ENCODE measurements at regions not wholly inside any gene's neighbourhood (a gene's known extent, or its start where the extent isn't known, plus 50 kb on each side); places are given as distances from the start of the nearest gene placed in this dataset.

- H3K9me3 ChIP-seq (ENCODE audit: control insufficient read depth, insufficient read depth, low read depth, low read length) = no peaks in the 10 kb centered on the region
- no peak overlapping the region for H3K27ac ChIP-seq (ENCODE audit: extremely low read depth, low read depth, low read length)
- POLR2A ChIA-PET = no interaction called here
- no peak overlapping the region for H3K4me3 ChIP-seq (ENCODE audit: low read depth, low read length)
- CTCF ChIA-PET = no interaction called here
- TF ChIP-seq ZNF350 (tag by site-specific recombination; IDR thresholded peaks at IDR 0.05) (no peak), ZNF140 (tag by site-specific recombination; IDR thresholded peaks at IDR 0.05) (no peak), ZNF366 (tag by site-specific recombination; conservative IDR thresholded peaks at IDR 0.05) (no peak), WT1 (tag by site-specific recombination; IDR thresholded peaks at IDR 0.05) (no peak), KLF10 (tag by site-specific recombination; IDR thresholded peaks at IDR 0.05) (no peak), ZNF169 (tag by site-specific recombination; IDR thresholded peaks at IDR 0.05) (no peak), ZNF624 (tag by site-specific recombination; IDR thresholded peaks at IDR 0.05) (no peak), GFI1B (tag by site-specific recombination; IDR thresholded peaks at IDR 0.05) (no peak), ZNF146 (tag by site-specific recombination; IDR thresholded peaks at IDR 0.05) (no peak), ZSCAN23 (tag by site-specific recombination; IDR thresholded peaks at IDR 0.05) (no peak)
- TF ChIP-seq, protein P1, sequence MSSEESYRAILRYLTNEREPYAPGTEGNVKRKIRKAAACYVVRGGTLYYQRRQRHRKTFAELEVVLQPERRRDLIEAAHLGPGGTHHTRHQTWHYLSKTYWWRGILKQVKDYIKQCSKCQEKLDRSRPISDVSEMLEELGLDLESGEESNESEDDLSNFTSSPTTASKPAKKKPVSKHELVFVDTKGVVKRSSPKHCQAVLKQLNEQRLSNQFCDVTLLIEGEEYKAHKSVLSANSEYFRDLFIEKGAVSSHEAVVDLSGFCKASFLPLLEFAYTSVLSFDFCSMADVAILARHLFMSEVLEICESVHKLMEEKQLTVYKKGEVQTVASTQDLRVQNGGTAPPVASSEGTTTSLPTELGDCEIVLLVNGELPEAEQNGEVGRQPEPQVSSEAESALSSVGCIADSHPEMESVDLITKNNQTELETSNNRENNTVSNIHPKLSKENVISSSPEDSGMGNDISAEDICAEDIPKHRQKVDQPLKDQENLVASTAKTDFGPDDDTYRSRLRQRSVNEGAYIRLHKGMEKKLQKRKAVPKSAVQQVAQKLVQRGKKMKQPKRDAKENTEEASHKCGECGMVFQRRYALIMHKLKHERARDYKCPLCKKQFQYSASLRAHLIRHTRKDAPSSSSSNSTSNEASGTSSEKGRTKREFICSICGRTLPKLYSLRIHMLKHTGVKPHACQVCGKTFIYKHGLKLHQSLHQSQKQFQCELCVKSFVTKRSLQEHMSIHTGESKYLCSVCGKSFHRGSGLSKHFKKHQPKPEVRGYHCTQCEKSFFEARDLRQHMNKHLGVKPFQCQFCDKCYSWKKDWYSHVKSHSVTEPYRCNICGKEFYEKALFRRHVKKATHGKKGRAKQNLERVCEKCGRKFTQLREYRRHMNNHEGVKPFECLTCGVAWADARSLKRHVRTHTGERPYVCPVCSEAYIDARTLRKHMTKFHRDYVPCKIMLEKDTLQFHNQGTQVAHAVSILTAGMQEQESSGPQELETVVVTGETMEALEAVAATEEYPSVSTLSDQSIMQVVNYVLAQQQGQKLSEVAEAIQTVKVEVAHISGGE (tag by site-specific recombination; conservative IDR thresholded peaks at IDR 0.05; ENCODE audit: low read depth) = no peak
- TF ChIP-seq, protein P2, sequence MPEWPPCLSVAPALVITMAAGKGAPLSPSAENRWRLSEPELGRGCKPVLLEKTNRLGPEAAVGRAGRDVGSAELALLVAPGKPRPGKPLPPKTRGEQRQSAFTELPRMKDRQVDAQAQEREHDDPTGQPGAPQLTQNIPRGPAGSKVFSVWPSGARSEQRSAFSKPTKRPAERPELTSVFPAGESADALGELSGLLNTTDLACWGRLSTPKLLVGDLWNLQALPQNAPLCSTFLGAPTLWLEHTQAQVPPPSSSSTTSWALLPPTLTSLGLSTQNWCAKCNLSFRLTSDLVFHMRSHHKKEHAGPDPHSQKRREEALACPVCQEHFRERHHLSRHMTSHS (tag by site-specific recombination; IDR thresholded peaks at IDR 0.05) = no peak
- H3K36me3 ChIP-seq (ENCODE audit: control insufficient read depth in 2 of 2, insufficient read depth in 1 of 2, low read length in 2 of 2) = no peaks in the 10 kb centered on the region
- H3K4me1 ChIP-seq (ENCODE audit: control insufficient read depth, insufficient read depth, low read length) = no peaks in the 10 kb centered on the region
Observed at GRCh38 chr10:107427016-107427415, 262.5 kb upstream of the SORCS1 start.

DNA sequence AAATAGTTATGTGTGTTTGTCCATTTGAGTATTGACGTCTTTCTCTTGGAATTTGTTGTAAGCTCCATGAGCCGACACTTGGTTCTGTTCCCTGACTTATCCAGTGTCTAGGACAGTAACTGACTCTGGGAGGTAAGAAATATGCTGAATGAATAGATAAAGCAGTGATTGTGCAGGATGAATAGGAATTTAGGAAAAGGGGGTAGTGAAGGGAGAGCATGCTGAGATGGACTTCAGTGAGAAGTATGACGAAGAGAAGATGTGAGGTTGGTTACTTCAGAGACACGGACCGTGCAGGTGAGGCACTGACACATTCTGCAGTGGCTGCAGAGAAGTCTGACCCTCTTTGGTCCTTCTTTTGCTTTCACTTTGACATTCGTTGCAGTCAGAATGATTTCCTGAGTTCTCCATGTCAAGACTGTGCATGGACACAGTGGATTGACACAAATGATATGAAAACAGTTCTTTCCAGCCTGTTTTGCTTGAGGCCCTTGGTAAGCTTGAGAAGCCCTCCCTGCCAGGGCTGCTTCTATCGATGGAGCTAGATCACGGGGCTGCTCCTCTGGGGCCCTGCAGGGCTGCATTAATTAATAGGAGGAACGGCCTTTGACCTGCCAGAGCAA is 261.5 kb upstream of the SORCS1 start:
- ChIA-PET CTCF (no interaction called here), POLR2A (no interaction called here)

More for the DNA sequence above, 261.5 kb upstream of the SORCS1 start:
- H3K36me3 ChIP-seq (ENCODE audit: control insufficient read depth in 2 of 2, insufficient read depth in 1 of 2, low read length in 2 of 2) = no peaks in the 10 kb centered on the region
- no peak overlapping the region for H3K4me3 ChIP-seq (ENCODE audit: low read depth, low read length)
- H3K4me1 ChIP-seq (ENCODE audit: control insufficient read depth, insufficient read depth, low read length) = no peaks in the 10 kb centered on the region
- H3K27ac ChIP-seq (ENCODE audit: extremely low read depth, low read depth, low read length) = no peak overlapping the region
- no peak for TF ChIP-seq ZNF138 (tag by site-specific recombination; IDR thresholded peaks at IDR 0.05; ENCODE audit: borderline replicate concordance)
- TF ChIP-seq TRIM28 (IDR thresholded peaks at IDR 0.05; ENCODE audit: borderline replicate concordance, low read length) = no peak
- no peak for TF ChIP-seq INSM2 (tag by site-specific recombination; IDR thresholded peaks at IDR 0.05)
- TF ChIP-seq ZNF555 (tag by site-specific recombination; conservative IDR thresholded peaks at IDR 0.05) = no peak
- TF ChIP-seq ZNF704 (tag by site-specific recombination; IDR thresholded peaks at IDR 0.05) = no peak
- no peak for TF ChIP-seq ZNF366 (tag by site-specific recombination; conservative IDR thresholded peaks at IDR 0.05)
- TF ChIP-seq, protein P2 (tag by site-specific recombination; IDR thresholded peaks at IDR 0.05) = no peak
- no peak for TF ChIP-seq ZNF518A (tag by site-specific recombination; conservative IDR thresholded peaks at IDR 0.05; ENCODE audit: low read depth)
- no peaks in the 10 kb centered on the region for H3K9me3 ChIP-seq (ENCODE audit: control insufficient read depth, insufficient read depth, low read depth, low read length)
